ENCODE measurements at regions not wholly inside any gene's neighbourhood (a gene's known extent, or its start where the extent isn't known, plus 50 kb on each side); places are given as distances from the start of the nearest gene placed in this dataset.
A peak's percentile ranks its signal among the peaks of the same experiment; 100 is the strongest.

DNA sequence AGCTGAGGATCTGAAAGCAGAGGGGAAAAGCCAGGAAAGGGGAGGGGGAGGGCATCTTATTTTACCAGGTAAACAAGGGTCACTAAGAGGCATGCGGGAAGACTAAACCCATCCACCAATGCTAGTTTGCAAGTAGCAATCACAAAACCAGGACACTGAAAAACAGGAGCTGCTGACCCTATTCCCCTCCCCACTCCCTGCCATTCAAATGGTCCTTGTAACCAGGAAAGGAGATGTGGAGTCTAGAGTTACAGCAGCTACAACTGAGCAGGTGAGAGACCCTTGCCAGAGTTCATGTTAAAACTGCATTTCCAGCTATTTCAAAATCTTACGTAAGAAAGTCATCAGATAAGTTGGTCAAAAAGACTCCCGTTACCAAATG is 85.3 kb upstream of the SIMC1 start:
- H3K4me1 ChIP-seq (ENCODE audit: control insufficient read depth in 2 of 3, insufficient read depth in 2 of 3, low read depth in 1 of 3, low read length in 3 of 3): no peaks in the 10 kb centered on the region
- no peak overlapping the region for H3K9ac ChIP-seq (ENCODE audit: low read length in 3 of 3)
- TF ChIP-seq, protein P1, sequence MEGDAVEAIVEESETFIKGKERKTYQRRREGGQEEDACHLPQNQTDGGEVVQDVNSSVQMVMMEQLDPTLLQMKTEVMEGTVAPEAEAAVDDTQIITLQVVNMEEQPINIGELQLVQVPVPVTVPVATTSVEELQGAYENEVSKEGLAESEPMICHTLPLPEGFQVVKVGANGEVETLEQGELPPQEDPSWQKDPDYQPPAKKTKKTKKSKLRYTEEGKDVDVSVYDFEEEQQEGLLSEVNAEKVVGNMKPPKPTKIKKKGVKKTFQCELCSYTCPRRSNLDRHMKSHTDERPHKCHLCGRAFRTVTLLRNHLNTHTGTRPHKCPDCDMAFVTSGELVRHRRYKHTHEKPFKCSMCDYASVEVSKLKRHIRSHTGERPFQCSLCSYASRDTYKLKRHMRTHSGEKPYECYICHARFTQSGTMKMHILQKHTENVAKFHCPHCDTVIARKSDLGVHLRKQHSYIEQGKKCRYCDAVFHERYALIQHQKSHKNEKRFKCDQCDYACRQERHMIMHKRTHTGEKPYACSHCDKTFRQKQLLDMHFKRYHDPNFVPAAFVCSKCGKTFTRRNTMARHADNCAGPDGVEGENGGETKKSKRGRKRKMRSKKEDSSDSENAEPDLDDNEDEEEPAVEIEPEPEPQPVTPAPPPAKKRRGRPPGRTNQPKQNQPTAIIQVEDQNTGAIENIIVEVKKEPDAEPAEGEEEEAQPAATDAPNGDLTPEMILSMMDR (IDR thresholded peaks at IDR 0.05; ENCODE audit: borderline replicate concordance, extremely low read depth, insufficient read depth): no peak
- intact Hi-C loops (cut with DNase I): no loop called here
- no peaks in the 10 kb centered on the region for H3K27me3 ChIP-seq (ENCODE audit: control insufficient read depth, insufficient read depth, low read length)
- DNase-seq (peak in 2 of 5 donors; percentile 44 to 59), FAIRE-seq (no peak)
- H3K4me3 ChIP-seq (ENCODE audit: low read length in 3 of 3): no peak overlapping the region
- H3K36me3 ChIP-seq (ENCODE audit: control insufficient read depth in 2 of 3, insufficient read depth in 3 of 3, low read length in 3 of 3): no peaks in the 10 kb centered on the region
- no peaks in the 10 kb centered on the region for H3K9me3 ChIP-seq (ENCODE audit: control insufficient read depth in 2 of 3, insufficient read depth in 1 of 3, low read length in 3 of 3)
- H3K27ac ChIP-seq (ENCODE audit: low read depth in 2 of 2, low read length in 2 of 2): no peak overlapping the region

DNA sequence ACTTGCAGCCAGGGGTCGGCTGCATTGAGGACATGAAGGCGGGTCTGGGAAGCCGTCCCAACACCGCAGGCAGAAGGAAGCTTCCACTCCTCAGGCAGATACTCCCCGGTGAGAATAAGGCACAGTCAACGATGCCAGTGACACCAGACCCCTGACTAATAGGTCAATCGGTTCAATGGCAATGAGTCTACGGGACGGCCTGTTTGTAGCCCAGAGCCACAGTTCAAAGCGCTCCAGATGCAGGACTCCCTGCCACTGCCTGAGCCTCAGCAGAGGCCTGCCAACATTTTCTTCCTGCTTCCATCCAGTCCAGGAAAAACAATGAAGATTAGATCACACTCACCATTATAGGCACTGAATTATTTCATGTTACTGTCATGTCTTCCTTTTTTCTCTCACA is 84.5 kb upstream of the SIMC1 start:
- Histone ChIP-seq H3K36me3 (ENCODE audit: control insufficient read depth in 2 of 3, insufficient read depth in 3 of 3, low read length in 3 of 3) (no peaks in the 10 kb centered on the region), H3K9ac (ENCODE audit: low read length in 3 of 3) (no peak overlapping the region), H3K27me3 (ENCODE audit: control insufficient read depth, insufficient read depth, low read length) (no peaks in the 10 kb centered on the region), H3K9me3 (ENCODE audit: control insufficient read depth in 2 of 3, insufficient read depth in 1 of 3, low read length in 3 of 3) (no peaks in the 10 kb centered on the region), H3K4me1 (ENCODE audit: control insufficient read depth in 2 of 3, insufficient read depth in 2 of 3, low read depth in 1 of 3, low read length in 3 of 3) (no peaks in the 10 kb centered on the region), H3K27ac (ENCODE audit: low read depth in 2 of 2, low read length in 2 of 2) (no peak overlapping the region), H3K4me3 (ENCODE audit: low read length in 3 of 3) (no peak overlapping the region)
- no peak for FAIRE-seq
- intact Hi-C loops (cut with DNase I): no loop called here
- TF ChIP-seq, protein P1 (IDR thresholded peaks at IDR 0.05; ENCODE audit: borderline replicate concordance, extremely low read depth, insufficient read depth): no peak
- no peak for DNase-seq

DNA sequence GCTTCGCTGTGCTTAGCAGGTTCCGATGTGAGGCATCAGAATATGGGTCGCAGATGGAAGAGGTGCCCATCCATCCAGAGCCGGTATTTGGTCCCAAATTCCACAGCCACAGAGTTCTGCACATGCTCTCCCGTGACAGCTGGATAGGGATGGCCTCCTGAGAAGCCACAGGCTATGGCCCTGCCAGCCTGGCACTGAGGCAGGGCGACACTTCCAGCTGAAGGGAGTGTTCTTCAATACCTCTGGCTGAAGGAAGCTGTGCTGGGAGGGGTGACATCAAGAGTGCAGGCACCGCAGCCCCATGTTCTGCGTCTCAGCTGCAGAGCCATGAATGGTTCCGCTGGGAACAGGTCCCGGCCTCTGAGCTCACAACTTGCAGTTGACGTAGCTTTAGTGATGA is 83.4 kb upstream of the SIMC1 start:
- intact Hi-C loops (cut with DNase I): no loop called here
- H3K27me3 ChIP-seq (ENCODE audit: control insufficient read depth, insufficient read depth, low read length): no peaks in the 10 kb centered on the region
- H3K27ac ChIP-seq (ENCODE audit: low read depth in 2 of 2, low read length in 2 of 2): no peak overlapping the region
- FAIRE-seq (no peak), DNase-seq (no peak)
- TF ChIP-seq, protein P1 (IDR thresholded peaks at IDR 0.05; ENCODE audit: borderline replicate concordance, extremely low read depth, insufficient read depth): no peak
- no peaks in the 10 kb centered on the region for H3K9me3 ChIP-seq (ENCODE audit: control insufficient read depth in 2 of 3, insufficient read depth in 1 of 3, low read length in 3 of 3)
- no peaks in the 10 kb centered on the region for H3K4me1 ChIP-seq (ENCODE audit: control insufficient read depth in 2 of 3, insufficient read depth in 2 of 3, low read depth in 1 of 3, low read length in 3 of 3)
- H3K4me3 ChIP-seq (ENCODE audit: low read length in 3 of 3): no peak overlapping the region
- H3K9ac ChIP-seq (ENCODE audit: low read length in 3 of 3): no peak overlapping the region
- no peaks in the 10 kb centered on the region for H3K36me3 ChIP-seq (ENCODE audit: control insufficient read depth in 2 of 3, insufficient read depth in 3 of 3, low read length in 3 of 3)

DNA sequence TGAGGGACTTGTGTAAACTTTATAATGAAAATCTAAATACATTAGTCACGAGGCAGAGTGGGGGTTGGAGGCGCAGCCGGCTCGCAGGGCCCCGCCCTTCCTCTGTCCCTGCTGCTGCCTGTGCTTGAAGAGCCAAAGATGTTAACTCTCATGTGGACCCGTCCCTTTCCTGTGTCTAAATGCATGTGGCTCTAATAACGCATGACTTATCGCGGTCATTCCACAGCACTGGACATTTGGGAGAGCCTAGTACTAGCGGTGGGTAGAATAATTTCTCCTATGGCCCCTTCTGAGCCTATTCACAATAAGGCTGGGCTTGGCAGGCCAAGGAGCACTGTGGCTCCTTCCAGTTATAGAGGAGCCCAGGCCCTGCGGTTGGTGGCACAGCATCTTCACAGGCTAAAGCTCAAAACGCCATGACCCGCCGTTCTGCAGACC is 82.3 kb upstream of the SIMC1 start:
- no peak overlapping the region for H3K4me3 ChIP-seq (ENCODE audit: low read length in 3 of 3)
- no peaks in the 10 kb centered on the region for H3K36me3 ChIP-seq (ENCODE audit: control insufficient read depth in 2 of 3, insufficient read depth in 3 of 3, low read length in 3 of 3)
- H3K27me3 ChIP-seq (ENCODE audit: control insufficient read depth, insufficient read depth, low read length): no peaks in the 10 kb centered on the region
- H3K9ac ChIP-seq (ENCODE audit: low read length in 3 of 3): no peak overlapping the region
- DNase-seq (no peak), FAIRE-seq (no peak)
- H3K4me1 ChIP-seq (ENCODE audit: control insufficient read depth in 2 of 3, insufficient read depth in 2 of 3, low read depth in 1 of 3, low read length in 3 of 3): no peaks in the 10 kb centered on the region
- H3K27ac ChIP-seq (ENCODE audit: low read depth in 2 of 2, low read length in 2 of 2): no peak overlapping the region
- no peaks in the 10 kb centered on the region for H3K9me3 ChIP-seq (ENCODE audit: control insufficient read depth in 2 of 3, insufficient read depth in 1 of 3, low read length in 3 of 3)
- TF ChIP-seq, protein P1 (IDR thresholded peaks at IDR 0.05; ENCODE audit: borderline replicate concordance, extremely low read depth, insufficient read depth): no peak
- intact Hi-C loops (cut with DNase I): no loop called here
